OCI-LY1 (cell line): ENCODE measurements at regions not wholly inside any gene's neighbourhood (a gene's known extent, or its start where the extent isn't known, plus 50 kb on each side); places are given as distances from the start of the nearest gene placed in this dataset.

Source experiments
- H2AFZ ChIP-seq: fragments of 200-600 bp; sonication (generic), shearing (Covaris generic); 2 replicates; pipeline ENCODE4 v1.6.0; 2014; ENCODE audit warnings: antibody characterized with exemption, mild to moderate bottlenecking, low read length
- H3F3A ChIP-seq: fragments of 200-600 bp; sonication (generic), shearing (Covaris generic); 2 replicates; pipeline ENCODE4 v1.6.0; 2014; ENCODE audit warnings: mild to moderate bottlenecking, antibody characterized with exemption, low read length, moderate library complexity; ENCODE audit not compliant: insufficient read depth
- H3K27ac ChIP-seq: fragments of 200-600 bp; sonication (generic); 2 replicates; pipeline ENCODE4 v1.5.1; 2014; ENCODE audit warnings: low read length, mixed run types, mild to moderate bottlenecking, low read depth; ENCODE audit not compliant: poor library complexity, severe bottlenecking
- H3K27me3 ChIP-seq: fragments of 200-600 bp; sonication (generic); 2 replicates; pipeline ENCODE4 v1.6.0; 2014; ENCODE audit warnings: antibody characterized with exemption, mild to moderate bottlenecking, low read length, moderate library complexity; ENCODE audit not compliant: insufficient read depth
- H3K36me3 ChIP-seq: fragments of 200-600 bp; sonication (generic); 2 replicates; pipeline ENCODE4 v1.6.1; 2014; ENCODE audit warnings: mild to moderate bottlenecking, antibody characterized with exemption, low read length, moderate library complexity, mixed read lengths; ENCODE audit not compliant: insufficient read depth
- H3K4me1 ChIP-seq: fragments of 200-600 bp; sonication (generic); 2 replicates; pipeline ENCODE4 v1.5.1; 2014; ENCODE audit warnings: mild to moderate bottlenecking, low read length, moderate library complexity; ENCODE audit not compliant: insufficient read depth, severe bottlenecking
- H3K4me2 ChIP-seq: fragments of 200-600 bp; sonication (generic), shearing (Covaris generic); 2 replicates; pipeline ENCODE4 v1.6.1; 2014; ENCODE audit warnings: low read length
- H3K4me3 ChIP-seq: fragments of 200-600 bp; sonication (generic); 2 replicates; pipeline ENCODE4 v1.5.1; 2014; ENCODE audit warnings: low read length, low read depth, mild to moderate bottlenecking, mixed read lengths; ENCODE audit not compliant: poor library complexity, severe bottlenecking
- H3K79me2 ChIP-seq: fragments of 200-600 bp; shearing (Covaris generic); 2 replicates; pipeline ENCODE4 v1.6.1; 2016; ENCODE audit warnings: mixed run types, low read length, mixed read lengths; ENCODE audit not compliant: insufficient read depth
- H3K9ac ChIP-seq: fragments of 200-600 bp; sonication (generic), shearing (Covaris generic); 2 replicates; pipeline ENCODE4 v1.6.1; 2014; ENCODE audit warnings: mild to moderate bottlenecking, low read length, mixed read lengths
- H3K9me2 ChIP-seq: fragments of 200-600 bp; sonication (generic), shearing (Covaris generic); 2 replicates; pipeline ENCODE4 v1.6.1; 2014; ENCODE audit warnings: low read depth, mild to moderate bottlenecking, low read length, mixed read lengths
- H3K9me3 ChIP-seq: fragments of 200-600 bp; shearing (Covaris generic); 2 replicates; pipeline ENCODE4 v1.6.1; 2014; ENCODE audit warnings: low read length, mixed read lengths
- H4K20me1 ChIP-seq: fragments of 200-600 bp; sonication (generic), shearing (Covaris generic); 2 replicates; pipeline ENCODE4 v1.6.0; 2016; ENCODE audit warnings: mild to moderate bottlenecking, low read length; ENCODE audit not compliant: insufficient read depth
- EZH2 ChIP-seq: fragments of 200-600 bp; sonication (generic), shearing (Covaris generic); IDR thresholded peaks from 2 replicates; pipeline ENCODE4 v1.8.0; 2017; ENCODE audit warnings: borderline replicate concordance, mixed run types, mild to moderate bottlenecking, antibody characterized with exemption, low read length, moderate library complexity, mixed read lengths
- TF ChIP-seq, protein P1 (sequence below): fragments of 200-600 bp; sonication (generic), shearing (Covaris generic); IDR thresholded peaks from 2 replicates; pipeline ENCODE4 v1.5.1; 2017; ENCODE audit warnings: mild to moderate bottlenecking, antibody characterized with exemption, low read length, moderate library complexity, mixed read lengths

DNA sequence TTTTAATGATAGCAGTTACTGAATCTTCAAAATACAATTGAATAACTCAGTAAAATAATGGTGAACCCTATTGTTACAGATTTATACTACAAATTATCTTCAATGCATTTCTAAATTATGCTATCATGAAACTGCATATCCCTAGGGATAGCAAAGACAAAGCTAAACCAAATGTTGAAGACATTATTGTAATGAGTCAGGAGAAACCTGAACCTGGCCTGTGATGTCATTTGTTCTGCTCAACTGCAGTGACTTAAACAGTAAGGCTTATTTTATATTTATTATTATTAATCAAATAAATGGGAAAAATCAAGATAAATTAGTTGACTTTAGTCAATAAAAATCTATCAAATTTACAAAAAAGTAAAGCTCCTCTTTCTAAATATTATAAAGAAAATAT, 100.3 kb downstream of the UCHL5 start:
- Histone ChIP-seq H3K9me2 (no peaks in the 10 kb centered on the region), H2AFZ (no peak overlapping the region), H3K27me3 (no peaks in the 10 kb centered on the region), H3K27ac (no peak overlapping the region), H3F3A (no peaks in the 10 kb centered on the region), H3K36me3 (no peaks in the 10 kb centered on the region), H3K9me3 (no peaks in the 10 kb centered on the region), H3K4me2 (no peak overlapping the region), H3K9ac (no peak overlapping the region), H4K20me1 (no peaks in the 10 kb centered on the region), H3K4me1 (no peaks in the 10 kb centered on the region), H3K4me3 (no peak overlapping the region), H3K79me2 (no peaks in the 10 kb centered on the region)
- TF ChIP-seq EZH2: no peak
- TF ChIP-seq, protein P1, sequence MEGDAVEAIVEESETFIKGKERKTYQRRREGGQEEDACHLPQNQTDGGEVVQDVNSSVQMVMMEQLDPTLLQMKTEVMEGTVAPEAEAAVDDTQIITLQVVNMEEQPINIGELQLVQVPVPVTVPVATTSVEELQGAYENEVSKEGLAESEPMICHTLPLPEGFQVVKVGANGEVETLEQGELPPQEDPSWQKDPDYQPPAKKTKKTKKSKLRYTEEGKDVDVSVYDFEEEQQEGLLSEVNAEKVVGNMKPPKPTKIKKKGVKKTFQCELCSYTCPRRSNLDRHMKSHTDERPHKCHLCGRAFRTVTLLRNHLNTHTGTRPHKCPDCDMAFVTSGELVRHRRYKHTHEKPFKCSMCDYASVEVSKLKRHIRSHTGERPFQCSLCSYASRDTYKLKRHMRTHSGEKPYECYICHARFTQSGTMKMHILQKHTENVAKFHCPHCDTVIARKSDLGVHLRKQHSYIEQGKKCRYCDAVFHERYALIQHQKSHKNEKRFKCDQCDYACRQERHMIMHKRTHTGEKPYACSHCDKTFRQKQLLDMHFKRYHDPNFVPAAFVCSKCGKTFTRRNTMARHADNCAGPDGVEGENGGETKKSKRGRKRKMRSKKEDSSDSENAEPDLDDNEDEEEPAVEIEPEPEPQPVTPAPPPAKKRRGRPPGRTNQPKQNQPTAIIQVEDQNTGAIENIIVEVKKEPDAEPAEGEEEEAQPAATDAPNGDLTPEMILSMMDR: no peak

DNA sequence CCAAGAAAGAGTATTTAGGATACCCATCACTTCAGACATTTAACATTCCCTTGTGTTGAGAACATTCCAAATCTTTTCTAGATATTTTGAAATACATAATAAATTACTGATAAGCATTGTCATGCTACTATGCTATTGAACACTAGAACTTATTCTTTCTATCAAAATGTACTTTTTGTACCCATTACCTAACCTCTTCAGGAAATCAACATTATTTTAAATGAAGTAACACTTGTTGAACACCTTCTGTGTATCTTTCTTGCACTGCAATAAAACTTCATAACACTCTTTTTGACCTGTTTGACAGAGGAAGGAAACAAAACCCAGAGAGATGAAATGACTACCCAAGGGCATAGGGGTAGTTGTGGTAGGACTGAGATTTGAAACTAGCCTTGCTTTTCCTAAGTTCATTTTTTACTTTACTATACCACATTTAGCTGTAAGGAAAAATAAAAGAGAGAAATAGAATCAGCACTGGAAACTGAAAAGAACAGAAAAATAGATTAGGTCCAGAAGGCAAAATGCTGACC, 99.4 kb downstream of the UCHL5 start:
- TF ChIP-seq, protein P1: no peak
- TF ChIP-seq EZH2: no peak
- Histone ChIP-seq H3K36me3 (no peaks in the 10 kb centered on the region), H2AFZ (no peak overlapping the region), H3K27me3 (no peaks in the 10 kb centered on the region), H3K4me2 (no peak overlapping the region), H3F3A (no peaks in the 10 kb centered on the region), H3K27ac (no peak overlapping the region), H3K4me1 (no peaks in the 10 kb centered on the region), H3K4me3 (no peak overlapping the region), H3K9me2 (no peaks in the 10 kb centered on the region), H4K20me1 (no peaks in the 10 kb centered on the region), H3K9ac (no peak overlapping the region), H3K9me3 (no peaks in the 10 kb centered on the region), H3K79me2 (no peaks in the 10 kb centered on the region)
